Hepatocyte (in vitro differentiated cells): ENCODE measurements at regions not wholly inside any gene's neighbourhood (a gene's known extent, or its start where the extent isn't known, plus 50 kb on each side); places are given as distances from the start of the nearest gene placed in this dataset.

ENCODE experiments used
- DNase-seq: peaks from one replicate; pipeline ENCODE4 v3.0.0-alpha.2; 2016; ENCODE audit warnings: low spot score
- H2AFZ ChIP-seq: fragments of 200-600 bp; sonication (generic); 2 replicates; pipeline ENCODE4 v1.6.0; 2016; ENCODE audit warnings: antibody characterized with exemption, mild to moderate bottlenecking
- H3K27ac ChIP-seq: fragments of 200-600 bp; sonication (generic); 2 replicates; pipeline ENCODE4 v1.5.1; 2016; ENCODE audit warnings: mild to moderate bottlenecking
- H3K27me3 ChIP-seq: fragments of 200-600 bp; sonication (generic); 2 replicates; pipeline ENCODE4 v1.6.1; 2016
- H3K36me3 ChIP-seq: fragments of 200-600 bp; sonication (generic); replicated peaks from 2 replicates; pipeline ENCODE4 v1.5.1; 2016; ENCODE audit warnings: low read depth; ENCODE audit not compliant: insufficient read depth
- H3K4me1 ChIP-seq: fragments of 200-600 bp; sonication (generic); 2 replicates; pipeline ENCODE4 v1.5.1; 2016; ENCODE audit warnings: mild to moderate bottlenecking, moderate library complexity; ENCODE audit not compliant: insufficient read depth
- H3K4me2 ChIP-seq: fragments of 200-600 bp; sonication (generic); 2 replicates; pipeline ENCODE4 v1.6.0; 2016
- H3K4me3 ChIP-seq: fragments of 200-600 bp; sonication (generic); 2 replicates; pipeline ENCODE4 v1.5.1; 2016; ENCODE audit warnings: mild to moderate bottlenecking
- H3K79me2 ChIP-seq: fragments of 200-600 bp; sonication (generic); 2 replicates; pipeline ENCODE4 v1.6.0; 2017; ENCODE audit warnings: mild to moderate bottlenecking
- H3K9me2 ChIP-seq: fragments of 200-600 bp; sonication (generic); replicated peaks from 2 replicates; pipeline ENCODE4 v1.6.0; 2017; ENCODE audit warnings: mild to moderate bottlenecking; ENCODE audit not compliant: insufficient read depth
- H3K9me3 ChIP-seq: fragments of 200-600 bp; sonication (generic); 2 replicates; pipeline ENCODE4 v1.5.1; 2016; ENCODE audit warnings: low read depth, mild to moderate bottlenecking
- H4K20me1 ChIP-seq: fragments of 200-600 bp; sonication (generic); 2 replicates; pipeline ENCODE4 v1.6.0; 2016; ENCODE audit warnings: mild to moderate bottlenecking; ENCODE audit not compliant: insufficient read depth, poor library complexity, severe bottlenecking
- CTCF ChIP-seq: fragments of 200-600 bp; sonication (generic); IDR thresholded peaks from 2 replicates; pipeline ENCODE4 v1.5.1; 2016; ENCODE audit warnings: antibody characterized with exemption, mild to moderate bottlenecking; ENCODE audit not compliant: poor library complexity
- EZH2 ChIP-seq: fragments of 200-600 bp; sonication (generic); IDR thresholded peaks from 2 replicates; pipeline ENCODE4 v1.6.1; 2016; ENCODE audit warnings: antibody characterized with exemption, mild to moderate bottlenecking, borderline replicate concordance
- EZH2phosphoT487 ChIP-seq: fragments of 200-600 bp; sonication (generic); IDR thresholded peaks from one replicate; pipeline ENCODE4 v1.6.1; 2018; ENCODE audit warnings: antibody characterized with exemption, mild to moderate bottlenecking, low read depth, moderate library complexity; ENCODE audit not compliant: unreplicated experiment, severe bottlenecking
- WGBS: methylation state at CpG from one replicate; pipeline ENCODE4 v1.1.6; 2016; ENCODE audit warnings: low lambda C conversion rate; ENCODE audit errors: missing lambda C conversion rate; 5-methylcytosine and 5-hydroxymethylcytosine counted together

GRCh38 chr3:148369381-148369780 lies 328.3 kb upstream of the AGTR1 start:
- Histone ChIP-seq H3K36me3 (no peaks in the 10 kb centered on the region), H2AFZ (no peak overlapping the region), H3K9me3 (no peaks in the 10 kb centered on the region), H3K4me3 (no peak overlapping the region), H3K27ac (no peak overlapping the region), H3K9me2 (no peaks in the 10 kb centered on the region), H3K27me3 (no peaks in the 10 kb centered on the region), H3K79me2 (no peaks in the 10 kb centered on the region), H3K4me1 (no peaks in the 10 kb centered on the region), H3K4me2 (no peak overlapping the region), H4K20me1 (no peaks in the 10 kb centered on the region)
- DNase-seq = no peak
- no peak for TF ChIP-seq EZH2
- no peak for TF ChIP-seq EZH2phosphoT487
- TF ChIP-seq CTCF = no peak
- 98% methylated on average over 2 of the region's 2 CpGs for WGBS

- H3K9me3 ChIP-seq = no peaks in the 10 kb centered on the region
- no peak overlapping the region for H3K4me3 ChIP-seq
- H4K20me1 ChIP-seq = no peaks in the 10 kb centered on the region
- no peaks in the 10 kb centered on the region for H3K9me2 ChIP-seq
- 94% methylated on average over 2 of the region's 2 CpGs for WGBS
- no peaks in the 10 kb centered on the region for H3K4me1 ChIP-seq
- peak overlapping the region; percentile 72 for H3K27ac ChIP-seq
- H3K4me2 ChIP-seq = no peak overlapping the region
- no peaks in the 10 kb centered on the region for H3K36me3 ChIP-seq
- H3K27me3 ChIP-seq = no peaks in the 10 kb centered on the region
- H3K79me2 ChIP-seq = no peaks in the 10 kb centered on the region
- peak overlapping the region; percentile 40 for H2AFZ ChIP-seq
- no peak for TF ChIP-seq CTCF
- no peak for TF ChIP-seq EZH2
- no peak for TF ChIP-seq EZH2phosphoT487
- DNase-seq = peak; percentile 48
Measured at GRCh38 chr3:148372206-148372875, 325.4 kb upstream of the AGTR1 start.

GRCh38 chr3:148373961-148374360 lies 323.7 kb upstream of the AGTR1 start:
- Histone ChIP-seq H3K9me3 (no peaks in the 10 kb centered on the region), H2AFZ (no peak overlapping the region), H3K4me1 (no peaks in the 10 kb centered on the region), H3K9me2 (no peaks in the 10 kb centered on the region), H3K4me2 (no peak overlapping the region), H3K27ac (no peak overlapping the region), H3K27me3 (no peaks in the 10 kb centered on the region), H4K20me1 (no peaks in the 10 kb centered on the region), H3K79me2 (no peaks in the 10 kb centered on the region), H3K36me3 (no peaks in the 10 kb centered on the region), H3K4me3 (no peak overlapping the region)
- DNase-seq = no peak
- TF ChIP-seq EZH2phosphoT487 = no peak
- no peak for TF ChIP-seq CTCF
- no peak for TF ChIP-seq EZH2
